PC-9 (cell line): ENCODE measurements at regions not wholly inside any gene's neighbourhood (a gene's known extent, or its start where the extent isn't known, plus 50 kb on each side); places are given as distances from the start of the nearest gene placed in this dataset.

Experiments used
- BruUV-seq: library from RNA; stranded (reverse); fragments of 400-500 nt; replicated peaks from 2 replicates; lab custom pipeline; 2021; lab: Mats Ljungman, UMichigan
- CTCF ChIA-PET: fragments of 300-600 bp; sonication (Branson Sonifier 250); formaldehyde crosslinking; loops from one replicate; lab custom pipeline; 2022; ENCODE audit warnings: antibody characterized with exemption; lab: Charles Lee
- POLR2A ChIA-PET: fragments of 300-600 bp; sonication (Branson Sonifier 250); formaldehyde crosslinking; loops from one replicate; lab custom pipeline; 2022; ENCODE audit warnings: antibody characterized with exemption; ENCODE audit not compliant: unreplicated experiment; lab: Charles Lee
- DNase-seq, 2 experiments: peaks; one replicate each; pipeline versions ENCODE4 v3.0.0 to v3.0.0-alpha.2; 2015 to 2022; ENCODE audit warnings: mixed read lengths in 1 of 2
- H2AFZ ChIP-seq: fragments of 200-600 bp; sonication (generic); 2 replicates; pipeline ENCODE4 v1.8.1; 2017; ENCODE audit warnings: antibody characterized with exemption
- H3F3A ChIP-seq: fragments of 200-600 bp; sonication (generic); 2 replicates; pipeline ENCODE4 v1.8.1; 2017; ENCODE audit warnings: antibody characterized with exemption, mild to moderate bottlenecking, low read depth; ENCODE audit not compliant: insufficient read depth
- H3K27ac ChIP-seq: fragments of 200-600 bp; sonication (generic); 2 replicates; pipeline ENCODE4 v1.6.1; 2016; ENCODE audit warnings: mixed run types
- H3K27me3 ChIP-seq: fragments of 200-600 bp; sonication (generic); 2 replicates; pipeline ENCODE4 v1.6.1; 2016; ENCODE audit warnings: low read depth, mixed run types; ENCODE audit not compliant: insufficient read depth
- H3K36me3 ChIP-seq: fragments of 200-600 bp; sonication (generic); 2 replicates; pipeline ENCODE4 v1.6.1; 2016; ENCODE audit warnings: low read depth, mixed run types
- H3K4me1 ChIP-seq: fragments of 200-600 bp; sonication (generic); replicated peaks from 2 replicates; pipeline ENCODE4 v1.6.1; 2016; ENCODE audit warnings: mixed run types; ENCODE audit not compliant: insufficient read depth
- H3K4me2 ChIP-seq: fragments of 200-600 bp; sonication (generic); 2 replicates; pipeline ENCODE4 v1.6.1; 2017; ENCODE audit warnings: mixed run types
- H3K4me3 ChIP-seq: fragments of 200-600 bp; sonication (generic); 2 replicates; pipeline ENCODE4 v1.6.1; 2016; ENCODE audit warnings: mixed run types
- H3K79me2 ChIP-seq: fragments of 200-600 bp; sonication (generic); 2 replicates; pipeline ENCODE4 v1.6.1; 2017; ENCODE audit warnings: low read depth, mixed run types
- H3K9me2 ChIP-seq: fragments of 200-600 bp; sonication (generic); 2 replicates; pipeline ENCODE4 v1.8.1; 2017; ENCODE audit warnings: mild to moderate bottlenecking; ENCODE audit not compliant: insufficient read depth
- H3K9me3 ChIP-seq: fragments of 200-600 bp; sonication (generic); 2 replicates; pipeline ENCODE4 v1.8.1; 2016; ENCODE audit warnings: low read depth; ENCODE audit not compliant: insufficient read depth
- H4K20me1 ChIP-seq: fragments of 200-600 bp; sonication (generic); 2 replicates; pipeline ENCODE4 v1.8.1; 2017; ENCODE audit not compliant: insufficient read depth
- EZH2 ChIP-seq: fragments of 200-600 bp; sonication (generic); IDR thresholded peaks from 2 replicates; pipeline ENCODE4 v1.8.0; 2017; ENCODE audit warnings: antibody characterized with exemption, low read depth
- intact Hi-C: fragments of 100-400 bp; cut with micrococcal nuclease; formaldehyde crosslinking; loops from one replicate; pipeline ENCODE4 v1.10.0; 2022; ENCODE audit not compliant: unreplicated experiment
- TF ChIP-seq, protein P1 (sequence below): fragments of 200-600 bp; sonication (generic); conservative IDR thresholded peaks from 2 replicates; pipeline ENCODE4 v1.6.1; 2017; ENCODE audit warnings: mixed run types, antibody characterized with exemption, mild to moderate bottlenecking, moderate library complexity

DNA sequence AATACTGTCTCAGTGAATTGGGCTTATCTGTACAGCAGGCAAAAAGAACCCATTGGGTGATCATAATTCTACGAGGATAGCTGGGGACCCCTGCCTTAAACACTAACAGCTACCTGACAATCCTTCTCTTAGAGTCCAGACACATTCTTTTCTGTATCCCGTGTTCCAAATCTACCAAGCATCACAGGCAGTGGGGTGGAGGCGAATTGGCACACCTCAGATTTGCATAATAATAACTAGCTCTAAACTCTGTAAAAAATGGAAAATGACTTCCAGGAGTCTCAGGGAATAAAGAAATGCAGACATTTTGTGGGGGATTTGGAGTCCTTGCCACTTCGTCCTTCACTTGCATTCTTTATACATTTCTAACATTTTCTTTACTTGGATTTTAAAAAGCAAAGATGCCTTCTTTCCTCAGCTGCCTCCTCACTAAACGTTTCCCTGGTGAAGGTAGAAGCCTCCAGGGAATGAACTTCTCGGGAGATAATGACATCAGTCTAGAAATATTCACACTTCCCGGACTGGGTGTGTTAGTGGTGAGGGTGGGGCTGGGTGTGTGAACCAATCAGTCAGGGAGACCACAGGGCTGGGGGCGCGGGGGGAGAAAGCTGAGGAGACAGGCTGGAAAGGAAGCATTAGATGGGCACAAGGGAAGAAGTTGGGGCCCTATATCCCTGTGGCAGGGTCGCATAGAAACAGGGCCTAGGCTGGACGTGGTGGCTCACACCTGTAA is 59.1 kb upstream of the BOD1L2 start:
- TF ChIP-seq, protein P1, sequence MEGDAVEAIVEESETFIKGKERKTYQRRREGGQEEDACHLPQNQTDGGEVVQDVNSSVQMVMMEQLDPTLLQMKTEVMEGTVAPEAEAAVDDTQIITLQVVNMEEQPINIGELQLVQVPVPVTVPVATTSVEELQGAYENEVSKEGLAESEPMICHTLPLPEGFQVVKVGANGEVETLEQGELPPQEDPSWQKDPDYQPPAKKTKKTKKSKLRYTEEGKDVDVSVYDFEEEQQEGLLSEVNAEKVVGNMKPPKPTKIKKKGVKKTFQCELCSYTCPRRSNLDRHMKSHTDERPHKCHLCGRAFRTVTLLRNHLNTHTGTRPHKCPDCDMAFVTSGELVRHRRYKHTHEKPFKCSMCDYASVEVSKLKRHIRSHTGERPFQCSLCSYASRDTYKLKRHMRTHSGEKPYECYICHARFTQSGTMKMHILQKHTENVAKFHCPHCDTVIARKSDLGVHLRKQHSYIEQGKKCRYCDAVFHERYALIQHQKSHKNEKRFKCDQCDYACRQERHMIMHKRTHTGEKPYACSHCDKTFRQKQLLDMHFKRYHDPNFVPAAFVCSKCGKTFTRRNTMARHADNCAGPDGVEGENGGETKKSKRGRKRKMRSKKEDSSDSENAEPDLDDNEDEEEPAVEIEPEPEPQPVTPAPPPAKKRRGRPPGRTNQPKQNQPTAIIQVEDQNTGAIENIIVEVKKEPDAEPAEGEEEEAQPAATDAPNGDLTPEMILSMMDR, result no peak
- no peak for TF ChIP-seq EZH2
- CTCF ChIA-PET, result no interaction called here

DNA sequence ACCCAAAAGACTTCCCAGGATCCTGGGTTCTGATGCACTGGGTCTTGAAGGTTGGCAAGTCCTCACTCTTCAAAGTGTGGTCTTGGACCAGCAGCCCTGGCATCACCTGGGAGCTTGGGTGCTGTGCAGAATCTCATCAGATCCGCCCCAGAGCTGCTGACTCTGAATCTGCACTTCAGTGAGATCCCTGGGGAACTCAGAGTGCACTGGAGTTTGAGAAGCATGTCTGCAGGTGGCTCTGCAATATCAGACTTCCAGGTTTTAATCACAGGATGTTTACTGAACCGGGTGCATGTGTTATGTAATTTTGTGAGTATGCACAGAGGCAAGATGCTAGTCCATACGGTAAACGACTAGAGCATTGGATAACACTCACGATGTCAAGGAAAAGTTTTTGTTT is 58.0 kb upstream of the BOD1L2 start:
- no peak overlapping the region for H3K27ac ChIP-seq
- ChIA-PET CTCF (no interaction called here), POLR2A (no interaction called here)
- H3K4me2 ChIP-seq, result no peak overlapping the region
- peaks cover 33% of the 10 kb centered on the region for H3K4me1 ChIP-seq
- H3K9me3 ChIP-seq, result no peaks in the 10 kb centered on the region
- peaks cover 5% of the 10 kb centered on the region for H3F3A ChIP-seq
- H3K36me3 ChIP-seq, result no peaks in the 10 kb centered on the region
- H4K20me1 ChIP-seq, result no peaks in the 10 kb centered on the region
- TF ChIP-seq, protein P1, result no peak
- no peak for TF ChIP-seq EZH2
- H3K4me3 ChIP-seq, result no peak overlapping the region
- no peaks in the 10 kb centered on the region for H3K9me2 ChIP-seq
- no peak for DNase-seq
- BruUV-seq, result no TSS peak
- H3K79me2 ChIP-seq, result no peaks in the 10 kb centered on the region
- no peaks in the 10 kb centered on the region for H3K27me3 ChIP-seq
- H2AFZ ChIP-seq, result no peak overlapping the region
- intact Hi-C loops, result loop anchor here (1.0 kb wide), 1 partner anchor 121 kb away; no protein-coding TSS in a partner anchor

More for the DNA sequence above, 59.1 kb upstream of the BOD1L2 start:
- Histone ChIP-seq H2AFZ (no peak overlapping the region), H3K4me2 (peak overlapping the region; percentile 37; the same call in 1 of the 2 replicates), H3K27ac (peak overlapping the region; percentile 51), H4K20me1 (no peaks in the 10 kb centered on the region), H3K9me3 (no peaks in the 10 kb centered on the region), H3K9me2 (no peaks in the 10 kb centered on the region), H3K79me2 (no peaks in the 10 kb centered on the region), H3K27me3 (no peaks in the 10 kb centered on the region), H3K4me1 (peaks cover 33% of the 10 kb centered on the region), H3F3A (peaks cover 5% of the 10 kb centered on the region), H3K36me3 (no peaks in the 10 kb centered on the region), H3K4me3 (no peak overlapping the region)
- POLR2A ChIA-PET, result interaction anchor here (0.7 kb wide), 1 partner anchor 141 kb away, joined by 4 read pairs; no protein-coding TSS in a partner anchor
- no TSS peak for BruUV-seq
- intact Hi-C loops, result loop anchor here (1.0 kb wide), 1 partner anchor 122 kb away; no protein-coding TSS in a partner anchor
- peak; percentile 46 to 75 for DNase-seq

DNA sequence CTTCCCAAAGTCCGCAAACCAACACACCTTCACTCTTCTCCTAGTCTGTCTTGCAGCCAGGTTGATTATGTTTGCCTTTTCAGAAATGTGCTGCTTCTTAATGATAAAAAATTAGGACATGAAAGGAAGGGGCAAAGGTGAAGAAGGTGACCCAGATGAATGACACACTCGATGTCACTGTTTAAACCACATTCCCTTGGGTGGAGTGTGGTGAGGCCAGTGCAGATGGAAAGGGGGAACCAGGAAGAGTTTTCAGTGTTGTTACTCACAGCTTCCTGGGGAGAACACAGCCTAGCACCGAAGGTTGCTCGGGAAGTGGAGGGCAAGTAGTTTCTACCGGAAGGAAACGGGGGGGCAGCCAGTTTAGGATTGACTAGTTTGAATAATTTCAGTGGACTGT is 57.2 kb upstream of the BOD1L2 start:
- H3K27me3 ChIP-seq, result no peaks in the 10 kb centered on the region
- peaks cover 5% of the 10 kb centered on the region for H3F3A ChIP-seq
- TF ChIP-seq, protein P1, result no peak
- TF ChIP-seq EZH2, result no peak
- no peaks in the 10 kb centered on the region for H4K20me1 ChIP-seq
- H3K9me3 ChIP-seq, result no peaks in the 10 kb centered on the region
- H3K4me1 ChIP-seq, result peaks cover 30% of the 10 kb centered on the region
- no peak overlapping the region for H3K4me2 ChIP-seq
- no peaks in the 10 kb centered on the region for H3K79me2 ChIP-seq
- H2AFZ ChIP-seq, result no peak overlapping the region
- ChIA-PET POLR2A (no interaction called here), CTCF (no interaction called here)
- no peak for DNase-seq
- no peaks in the 10 kb centered on the region for H3K9me2 ChIP-seq
- H3K4me3 ChIP-seq, result no peak overlapping the region
- BruUV-seq, result no TSS peak
- H3K36me3 ChIP-seq, result no peaks in the 10 kb centered on the region
- no peak overlapping the region for H3K27ac ChIP-seq
- intact Hi-C loops, result no loop called here
